ENCODE measurements at regions not wholly inside any gene's neighbourhood (a gene's known extent, or its start where the extent isn't known, plus 50 kb on each side); places are given as distances from the start of the nearest gene placed in this dataset.
"Not testable (repeated sequence)": the region's sequence is repeated elsewhere in the genome, so short reads cannot be mapped to it uniquely, and the experiment has no call there.

DNA sequence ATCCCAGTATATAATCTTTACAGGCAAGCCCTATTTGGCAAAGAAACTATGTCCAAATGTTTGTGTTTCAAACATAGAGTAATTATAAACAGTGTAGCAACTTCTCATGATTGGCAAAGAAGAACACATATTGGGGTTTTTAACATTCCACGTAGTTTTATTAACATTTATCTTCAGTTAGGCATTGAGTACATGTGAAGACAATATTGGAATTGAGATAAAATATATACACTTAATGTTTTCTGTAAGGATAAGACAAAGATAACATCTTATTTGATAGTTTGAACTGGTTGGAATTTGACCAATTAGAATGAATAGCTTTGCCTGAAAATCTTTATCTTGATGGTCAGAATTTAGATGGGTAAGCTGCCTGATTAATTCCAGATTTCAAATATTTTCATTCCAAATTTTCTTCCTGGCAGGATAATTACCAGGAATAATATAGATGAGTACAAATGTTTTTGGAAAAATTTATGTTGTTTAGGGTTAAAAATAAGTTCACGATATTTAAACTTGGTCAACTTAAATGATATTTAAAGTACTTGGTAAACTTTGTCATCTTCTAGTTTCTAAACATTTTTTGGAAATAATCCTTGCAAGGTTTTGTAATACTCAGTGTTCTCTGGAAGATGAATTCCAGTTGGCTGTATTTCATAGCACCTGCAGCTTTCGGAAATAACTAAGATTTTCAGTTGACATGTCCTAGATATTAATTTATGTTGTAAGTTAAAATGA lies 536.5 kb upstream of the SPRY2 start:
- intact Hi-C loops (cut with micrococcal nuclease; ENCODE audit: unreplicated experiment): no loop called here
- H3K79me2 ChIP-seq (ENCODE audit: insufficient read depth, low read depth, low read length): no peaks in the 10 kb centered on the region
- H3K27ac ChIP-seq (ENCODE audit: low read depth, low read length, poor library complexity, severe bottlenecking): no peak overlapping the region
- no peaks in the 10 kb centered on the region for H3K36me3 ChIP-seq (ENCODE audit: insufficient read depth, low read length)
- POLR2A ChIA-PET: no interaction called here
- no peaks in the 10 kb centered on the region for H3K4me1 ChIP-seq (ENCODE audit: insufficient read depth, low read length, poor library complexity, severe bottlenecking)
- TF ChIP-seq, protein P1, sequence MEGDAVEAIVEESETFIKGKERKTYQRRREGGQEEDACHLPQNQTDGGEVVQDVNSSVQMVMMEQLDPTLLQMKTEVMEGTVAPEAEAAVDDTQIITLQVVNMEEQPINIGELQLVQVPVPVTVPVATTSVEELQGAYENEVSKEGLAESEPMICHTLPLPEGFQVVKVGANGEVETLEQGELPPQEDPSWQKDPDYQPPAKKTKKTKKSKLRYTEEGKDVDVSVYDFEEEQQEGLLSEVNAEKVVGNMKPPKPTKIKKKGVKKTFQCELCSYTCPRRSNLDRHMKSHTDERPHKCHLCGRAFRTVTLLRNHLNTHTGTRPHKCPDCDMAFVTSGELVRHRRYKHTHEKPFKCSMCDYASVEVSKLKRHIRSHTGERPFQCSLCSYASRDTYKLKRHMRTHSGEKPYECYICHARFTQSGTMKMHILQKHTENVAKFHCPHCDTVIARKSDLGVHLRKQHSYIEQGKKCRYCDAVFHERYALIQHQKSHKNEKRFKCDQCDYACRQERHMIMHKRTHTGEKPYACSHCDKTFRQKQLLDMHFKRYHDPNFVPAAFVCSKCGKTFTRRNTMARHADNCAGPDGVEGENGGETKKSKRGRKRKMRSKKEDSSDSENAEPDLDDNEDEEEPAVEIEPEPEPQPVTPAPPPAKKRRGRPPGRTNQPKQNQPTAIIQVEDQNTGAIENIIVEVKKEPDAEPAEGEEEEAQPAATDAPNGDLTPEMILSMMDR (conservative IDR thresholded peaks at IDR 0.05; ENCODE audit: low read length): no peak
- no peak for TF ChIP-seq EZH2phosphoT487 (IDR thresholded peaks at IDR 0.05; ENCODE audit: borderline replicate concordance, low read depth, low read length)
- no peak overlapping the region for H3K4me3 ChIP-seq (ENCODE audit: low read depth, low read length, poor library complexity, severe bottlenecking)
- BruUV-seq (replicated peaks): no TSS peak
- H3K4me2 ChIP-seq (ENCODE audit: low read length): no peak overlapping the region
- H2AFZ ChIP-seq (ENCODE audit: low read length): no peak overlapping the region
- no peak for DNase-seq (ENCODE audit: low spot score)
- CTCF ChIA-PET (ENCODE audit: unreplicated experiment): no interaction called here
- no peaks in the 10 kb centered on the region for H3K9me3 ChIP-seq (ENCODE audit: low read length)
- no peaks in the 10 kb centered on the region for H3K9me2 ChIP-seq (ENCODE audit: insufficient read depth, low read length)
- no peaks in the 10 kb centered on the region for H4K20me1 ChIP-seq (ENCODE audit: insufficient read depth, low read length)

DNA sequence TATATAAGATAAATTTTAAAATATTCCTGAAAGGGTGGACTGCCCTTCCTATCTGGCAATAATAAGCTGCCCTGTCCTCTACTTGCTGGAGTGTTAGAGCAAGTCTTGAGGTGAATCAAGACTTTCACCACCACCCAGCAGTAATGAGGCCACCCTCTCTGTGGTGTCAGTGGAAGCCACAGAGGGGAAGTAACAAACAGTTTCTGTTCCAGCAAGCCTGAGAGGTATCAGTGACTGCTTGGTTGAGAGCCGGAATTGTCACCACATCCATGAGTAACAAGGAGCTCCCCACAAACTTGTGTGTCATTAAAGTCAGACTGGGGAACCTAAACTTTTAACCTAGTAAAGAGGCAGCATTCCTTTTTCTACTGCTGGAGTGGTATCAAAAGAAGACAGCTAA lies 532.7 kb upstream of the SPRY2 start:
- Histone ChIP-seq H3K4me3 (ENCODE audit: low read depth, low read length, poor library complexity, severe bottlenecking) (no peak overlapping the region), H3K79me2 (ENCODE audit: insufficient read depth, low read depth, low read length) (no peaks in the 10 kb centered on the region), H4K20me1 (ENCODE audit: insufficient read depth, low read length) (no peaks in the 10 kb centered on the region), H3K4me1 (ENCODE audit: insufficient read depth, low read length, poor library complexity, severe bottlenecking) (no peaks in the 10 kb centered on the region), H2AFZ (ENCODE audit: low read length) (no peak overlapping the region), H3K36me3 (ENCODE audit: insufficient read depth, low read length) (no peaks in the 10 kb centered on the region), H3K9me2 (ENCODE audit: insufficient read depth, low read length) (no peaks in the 10 kb centered on the region), H3K27ac (ENCODE audit: low read depth, low read length, poor library complexity, severe bottlenecking) (no peak overlapping the region), H3K9me3 (ENCODE audit: low read length) (no peaks in the 10 kb centered on the region), H3K4me2 (ENCODE audit: low read length) (no peak overlapping the region)
- TF ChIP-seq, protein P1 (conservative IDR thresholded peaks at IDR 0.05; ENCODE audit: low read length): no peak
- TF ChIP-seq EZH2phosphoT487 (IDR thresholded peaks at IDR 0.05; ENCODE audit: borderline replicate concordance, low read depth, low read length): no peak
- no peak for DNase-seq (ENCODE audit: low spot score)
- ChIA-PET CTCF (ENCODE audit: unreplicated experiment) (no interaction called here), POLR2A (no interaction called here)
- no TSS peak for BruUV-seq (replicated peaks)
- intact Hi-C loops (cut with micrococcal nuclease; ENCODE audit: unreplicated experiment): no loop called here

DNA sequence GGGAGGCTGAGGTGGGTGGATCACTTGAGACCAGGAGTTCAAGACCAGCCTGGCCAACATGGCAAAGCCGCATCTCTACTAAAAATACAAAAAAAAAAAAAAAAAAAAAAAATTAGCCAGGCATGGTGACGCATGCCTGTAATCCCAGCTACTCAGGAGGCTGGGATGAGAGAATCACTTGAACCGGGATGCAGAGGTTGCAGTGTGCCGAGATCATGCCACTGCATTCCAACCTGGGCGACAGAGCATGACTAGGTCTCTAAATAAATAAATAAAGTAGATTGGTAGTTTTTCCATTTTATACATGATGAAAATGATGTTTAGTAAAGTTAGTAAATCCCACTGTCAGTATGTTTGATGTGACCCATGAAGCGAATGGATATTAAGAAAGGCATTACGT lies 531.0 kb upstream of the SPRY2 start:
- H3K79me2 ChIP-seq (ENCODE audit: insufficient read depth, low read depth, low read length); DNase-seq (ENCODE audit: low spot score); H3K4me2 ChIP-seq (ENCODE audit: low read length); POLR2A ChIA-PET; BruUV-seq (replicated peaks); intact Hi-C loops (cut with micrococcal nuclease; ENCODE audit: unreplicated experiment); H3K36me3 ChIP-seq (ENCODE audit: insufficient read depth, low read length); H4K20me1 ChIP-seq (ENCODE audit: insufficient read depth, low read length); H3K4me1 ChIP-seq (ENCODE audit: insufficient read depth, low read length, poor library complexity, severe bottlenecking); H3K4me3 ChIP-seq (ENCODE audit: low read depth, low read length, poor library complexity, severe bottlenecking); H3K9me2 ChIP-seq (ENCODE audit: insufficient read depth, low read length); H3K27ac ChIP-seq (ENCODE audit: low read depth, low read length, poor library complexity, severe bottlenecking); H3K9me3 ChIP-seq (ENCODE audit: low read length); H2AFZ ChIP-seq (ENCODE audit: low read length); CTCF ChIA-PET (ENCODE audit: unreplicated experiment): not testable (repeated sequence)
